WTC11 (cell line): ENCODE measurements at regions not wholly inside any gene's neighbourhood (a gene's known extent, or its start where the extent isn't known, plus 50 kb on each side); places are given as distances from the start of the nearest gene placed in this dataset.

Experiments used
- ATAC-seq: fragments of 200-7000 bp; cut with Tn5 transposase; 2 replicates; pipeline ENCODE4 v1.10.0; 2021; ENCODE audit warnings: mild to moderate bottlenecking, moderate library complexity
- CTCF ChIA-PET: fragments of 300-600 bp; sonication (Branson Sonifier 250); formaldehyde crosslinking; loops from one replicate; lab custom pipeline; 2021; ENCODE audit warnings: antibody characterized with exemption; lab: Charles Lee
- POLR2A ChIA-PET: fragments of 350-600 bp; sonication (Branson Sonifier 250); formaldehyde crosslinking; loops from one replicate; lab custom pipeline; 2021; ENCODE audit warnings: antibody characterized with exemption; lab: Charles Lee
- DNase-seq: peaks from one replicate; pipeline ENCODE4 v3.0.0; 2021; ENCODE audit warnings: low spot score
- H3K27ac Mint-ChIP-seq: 2 replicates; pipeline ENCODE4 v1.8.0; 2021; ENCODE audit warnings: mixed read lengths
- H3K27me3 Mint-ChIP-seq: 2 replicates; pipeline ENCODE4 v1.8.0; 2021; ENCODE audit warnings: low read depth, mild to moderate bottlenecking, moderate library complexity, mixed read lengths
- H3K36me3 Mint-ChIP-seq: 2 replicates; pipeline ENCODE4 v1.8.0; 2021; ENCODE audit warnings: mixed read lengths
- H3K4me1 Mint-ChIP-seq: 2 replicates; pipeline ENCODE4 v1.8.0; 2022; ENCODE audit warnings: mixed read lengths
- H3K4me3 Mint-ChIP-seq: 2 replicates; pipeline ENCODE4 v1.8.0; 2021; ENCODE audit warnings: mild to moderate bottlenecking, moderate library complexity, mixed read lengths
- H3K9me3 Mint-ChIP-seq: 2 replicates; pipeline ENCODE4 v1.8.0; 2021; ENCODE audit warnings: mixed read lengths
- ARID4B ChIP-seq: sonication (generic); formaldehyde crosslinking; IDR thresholded peaks from 2 replicates; pipeline ENCODE4 v1.8.0; 2023; ENCODE audit warnings: missing genetic modification reagents, mild to moderate bottlenecking, borderline replicate concordance
- CREM ChIP-seq: sonication (generic); formaldehyde crosslinking; IDR thresholded peaks from 2 replicates; pipeline ENCODE4 v1.8.1; 2022; ENCODE audit warnings: mild to moderate bottlenecking, missing genetic modification reagents, moderate library complexity
- CTCF ChIP-seq: fragments of 200-600 bp; IDR thresholded peaks from 2 replicates; pipeline ENCODE4 v1.8.0; 2022; ENCODE audit warnings: antibody characterized with exemption
- E2F1 ChIP-seq: sonication (generic); formaldehyde crosslinking; IDR thresholded peaks from 2 replicates; pipeline ENCODE4 v1.8.0; 2022; ENCODE audit warnings: mild to moderate bottlenecking, missing genetic modification reagents
- ELF4 ChIP-seq: sonication (generic); formaldehyde crosslinking; IDR thresholded peaks from 2 replicates; pipeline ENCODE4 v1.8.1; 2022; ENCODE audit warnings: low read depth, mild to moderate bottlenecking, moderate library complexity, missing genetic modification reagents
- ETV6 ChIP-seq: sonication (generic); formaldehyde crosslinking; IDR thresholded peaks from 2 replicates; pipeline ENCODE4 v1.8.1; 2022; ENCODE audit warnings: mild to moderate bottlenecking, missing genetic modification reagents
- FOXP1 ChIP-seq: sonication (generic); formaldehyde crosslinking; IDR thresholded peaks from 2 replicates; pipeline ENCODE4 v1.8.0; 2022; ENCODE audit warnings: missing genetic modification reagents, mild to moderate bottlenecking, moderate library complexity, borderline replicate concordance
- GABPB1 ChIP-seq: sonication (generic); formaldehyde crosslinking; IDR thresholded peaks from 2 replicates; pipeline ENCODE4 v1.8.1; 2023; ENCODE audit warnings: mild to moderate bottlenecking, missing genetic modification reagents
- GTF2I ChIP-seq: fragments of 250-450 bp; sonication (Bioruptor Pico); conservative IDR thresholded peaks from 2 replicates; pipeline ENCODE4 v1.4.0; 2021; ENCODE audit warnings: mild to moderate bottlenecking
- HMGA2 ChIP-seq: fragments of 250-450 bp; sonication (Bioruptor Pico); IDR thresholded peaks from 2 replicates; pipeline ENCODE4 v1.4.0; 2021; ENCODE audit warnings: mild to moderate bottlenecking, moderate library complexity
- IRF2 ChIP-seq: sonication (generic); formaldehyde crosslinking; IDR thresholded peaks from 2 replicates; pipeline ENCODE4 v1.8.0; 2022; ENCODE audit warnings: low read depth, missing genetic modification reagents, borderline replicate concordance
- JAZF1 ChIP-seq: fragments of 250-450 bp; sonication (Bioruptor Pico); IDR thresholded peaks from 2 replicates; pipeline ENCODE4 v1.9.0; 2021; ENCODE audit warnings: moderate library complexity, mild to moderate bottlenecking, inconsistent platforms
- KAT7 ChIP-seq: sonication (generic); formaldehyde crosslinking; IDR thresholded peaks from 2 replicates; pipeline ENCODE4 v1.8.1; 2023; ENCODE audit warnings: missing genetic modification reagents, mild to moderate bottlenecking, borderline replicate concordance
- MYBL2 ChIP-seq: sonication (generic); formaldehyde crosslinking; IDR thresholded peaks from 2 replicates; pipeline ENCODE4 v1.8.1; 2023; ENCODE audit warnings: mild to moderate bottlenecking, moderate library complexity, missing genetic modification reagents
- NFATC4 ChIP-seq: fragments of 250-450 bp; sonication (Bioruptor Pico); IDR thresholded peaks from 2 replicates; pipeline ENCODE4 v1.9.0; 2021; ENCODE audit warnings: mild to moderate bottlenecking
- NFE2L1 ChIP-seq: sonication (generic); formaldehyde crosslinking; IDR thresholded peaks from 2 replicates; pipeline ENCODE4 v1.8.1; 2023; ENCODE audit warnings: missing genetic modification reagents
- RELA ChIP-seq: sonication (generic); formaldehyde crosslinking; IDR thresholded peaks from 2 replicates; pipeline ENCODE4 v1.8.1; 2022; ENCODE audit warnings: missing genetic modification reagents, mild to moderate bottlenecking, borderline replicate concordance
- RORB ChIP-seq: fragments of 250-450 bp; sonication (Bioruptor Pico); IDR thresholded peaks from 2 replicates; pipeline ENCODE4 v1.9.0; 2021; ENCODE audit warnings: mild to moderate bottlenecking
- SMAD4 ChIP-seq: sonication (generic); formaldehyde crosslinking; IDR thresholded peaks from 2 replicates; pipeline ENCODE4 v1.8.0; 2022; ENCODE audit warnings: mild to moderate bottlenecking, missing genetic modification reagents
- SP1 ChIP-seq: sonication (generic); formaldehyde crosslinking; conservative IDR thresholded peaks from 2 replicates; pipeline ENCODE4 v1.8.1; 2022; ENCODE audit warnings: missing genetic modification reagents
- STAT6 ChIP-seq: sonication (generic); formaldehyde crosslinking; conservative IDR thresholded peaks from 2 replicates; pipeline ENCODE4 v1.8.1; 2023; ENCODE audit warnings: mild to moderate bottlenecking, low read depth, missing genetic modification reagents, moderate library complexity
- USF2 ChIP-seq: sonication (generic); formaldehyde crosslinking; IDR thresholded peaks from 2 replicates; pipeline ENCODE4 v1.8.1; 2023; ENCODE audit warnings: mild to moderate bottlenecking, missing genetic modification reagents, moderate library complexity
- ZBTB21 ChIP-seq: sonication (generic); formaldehyde crosslinking; IDR thresholded peaks from 2 replicates; pipeline ENCODE4 v1.8.1; 2023; ENCODE audit warnings: mild to moderate bottlenecking, missing genetic modification reagents, borderline replicate concordance
- ZNF121 ChIP-seq: sonication (generic); formaldehyde crosslinking; IDR thresholded peaks from 2 replicates; pipeline ENCODE4 v1.8.0; 2023; ENCODE audit warnings: missing genetic modification reagents
- ZNF138 ChIP-seq: sonication (generic); formaldehyde crosslinking; conservative IDR thresholded peaks from 2 replicates; pipeline ENCODE4 v1.8.1; 2022; ENCODE audit warnings: mild to moderate bottlenecking, moderate library complexity, missing genetic modification reagents
- ZNF232 ChIP-seq: sonication (generic); formaldehyde crosslinking; IDR thresholded peaks from 2 replicates; pipeline ENCODE4 v1.8.0; 2022; ENCODE audit warnings: mild to moderate bottlenecking, missing genetic modification reagents
- ZNF317 ChIP-seq: sonication (generic); formaldehyde crosslinking; IDR thresholded peaks from 2 replicates; pipeline ENCODE4 v1.8.1; 2023; ENCODE audit warnings: low read depth, mild to moderate bottlenecking, moderate library complexity, missing genetic modification reagents, borderline replicate concordance
- ZNF396 ChIP-seq: fragments of 250-450 bp; sonication (Bioruptor Pico); IDR thresholded peaks from 2 replicates; pipeline ENCODE4 v1.8.0; 2021; ENCODE audit warnings: mild to moderate bottlenecking, moderate library complexity, borderline replicate concordance

- no peak for TF ChIP-seq KAT7 (CRISPR knock-in tag)
- TF ChIP-seq RELA: no peak
- TF ChIP-seq CREM (CRISPR knock-in tag): no peak
- TF ChIP-seq ETV6 (CRISPR knock-in tag): no peak
- TF ChIP-seq SP1 (CRISPR knock-in tag): no peak
- no peak for TF ChIP-seq JAZF1 (CRISPR knock-in tag)
- no peak for TF ChIP-seq ELF4 (CRISPR knock-in tag)
- TF ChIP-seq ZNF121 (CRISPR knock-in tag): no peak
- no peak for TF ChIP-seq ZNF396 (CRISPR knock-in tag)
- TF ChIP-seq ZBTB21 (CRISPR knock-in tag): no peak
- no peak for TF ChIP-seq IRF2
- no peak for TF ChIP-seq ZNF138 (CRISPR knock-in tag)
- no peak for TF ChIP-seq GABPB1 (CRISPR knock-in tag)
- no peak for TF ChIP-seq ARID4B (CRISPR knock-in tag)
- no peak for TF ChIP-seq NFE2L1
- no peaks in the 10 kb centered on the region for H3K27me3 Mint-ChIP-seq
- no peak for ATAC-seq
- peaks cover 6% of the 10 kb centered on the region; the same call in 1 of the 2 replicates for H3K4me1 Mint-ChIP-seq
- POLR2A ChIA-PET: no interaction called here
- H3K9me3 Mint-ChIP-seq: no peaks in the 10 kb centered on the region
- CTCF ChIA-PET: no interaction called here
- DNase-seq: no peak
- H3K27ac Mint-ChIP-seq: no peak overlapping the region
- H3K36me3 Mint-ChIP-seq: no peaks in the 10 kb centered on the region
- H3K4me3 Mint-ChIP-seq: no peak overlapping the region
Measured at GRCh38 chr11:106520920-106521319, 443.5 kb downstream of the AASDHPPT start.

GRCh38 chr11:106523171-106523570, 445.7 kb downstream of the AASDHPPT start:
- Mint-ChIP-seq H3K4me3 (no peak overlapping the region), H3K27me3 (no peaks in the 10 kb centered on the region), H3K36me3 (no peaks in the 10 kb centered on the region), H3K9me3 (peaks cover 1% of the 10 kb centered on the region), H3K27ac (no peak overlapping the region), H3K4me1 (peaks cover 6% of the 10 kb centered on the region; the same call in 1 of the 2 replicates)
- DNase-seq (no peak), ATAC-seq (no peak)
- ChIA-PET CTCF (no interaction called here), POLR2A (no interaction called here)
- TF ChIP-seq MYBL2 (CRISPR knock-in tag) (no peak), ZNF232 (CRISPR knock-in tag) (no peak), ZBTB21 (CRISPR knock-in tag) (no peak), E2F1 (CRISPR knock-in tag) (no peak), HMGA2 (CRISPR knock-in tag) (no peak), NFATC4 (no peak), CTCF (no peak), GTF2I (CRISPR knock-in tag) (no peak), SP1 (CRISPR knock-in tag) (no peak), USF2 (CRISPR knock-in tag) (no peak), SMAD4 (CRISPR knock-in tag) (no peak), ELF4 (CRISPR knock-in tag) (no peak), STAT6 (CRISPR knock-in tag) (no peak), KAT7 (CRISPR knock-in tag) (no peak), RORB (CRISPR knock-in tag) (no peak), ZNF317 (no peak), FOXP1 (no peak)
